AG04449 (cell line): ENCODE measurements at regions not wholly inside any gene's neighbourhood (a gene's known extent, or its start where the extent isn't known, plus 50 kb on each side); places are given as distances from the start of the nearest gene placed in this dataset.

Experiments used
- CTCF ChIA-PET: fragments of 350-600 bp; formaldehyde crosslinking; extraction: SDS; loops from one replicate; lab custom pipeline; 2021; ENCODE audit warnings: antibody characterized with exemption; lab: Yijun Ruan, JAX
- POLR2A ChIA-PET: fragments of 400-600, 350-600 bp; formaldehyde crosslinking; extraction: SDS; loops from one replicate; lab custom pipeline; 2020; ENCODE audit warnings: antibody characterized with exemption, inconsistent platforms; lab: Yijun Ruan, JAX
- DNase-seq: peaks from one replicate; pipeline ENCODE4 v3.0.0-alpha.2; 2010; ENCODE audit warnings: low read depth, low spot score
- H3K4me3 ChIP-seq: 2 replicates; pipeline ENCODE4 v1.5.1; 2011; ENCODE audit warnings: low read depth, mild to moderate bottlenecking, control low read depth, low read length
- CTCF ChIP-seq: IDR thresholded peaks from one replicate; pipeline ENCODE4 v1.5.1; 2011; ENCODE audit warnings: mild to moderate bottlenecking, moderate library complexity, low read length, control low read depth, inconsistent platforms; ENCODE audit not compliant: insufficient read depth; ENCODE audit errors: missing control alignments

GRCh38 chr13:111663505-111663904 lies 343.1 kb downstream of the TEX29 start:
- POLR2A ChIA-PET: no interaction called here
- CTCF ChIA-PET: no interaction called here
- no peak overlapping the region for H3K4me3 ChIP-seq
- no peak for TF ChIP-seq CTCF
- no peak for DNase-seq

GRCh38 chr13:111663953-111664421 lies 343.5 kb downstream of the TEX29 start:
- DNase-seq: no peak
- CTCF ChIA-PET: no interaction called here
- no peak overlapping the region for H3K4me3 ChIP-seq
- POLR2A ChIA-PET: no interaction called here
- no peak for TF ChIP-seq CTCF

- ChIA-PET POLR2A (no interaction called here), CTCF (no interaction called here)
- DNase-seq: no peak
- no peak overlapping the region for H3K4me3 ChIP-seq
- no peak for TF ChIP-seq CTCF
These were observed 344.3 kb downstream of the TEX29 start for GRCh38 chr13:111664696-111665095.

GRCh38 chr13:111665691-111666095 lies 345.3 kb downstream of the TEX29 start:
- POLR2A ChIA-PET: no interaction called here
- CTCF ChIA-PET: no interaction called here
- no peak overlapping the region for H3K4me3 ChIP-seq
- no peak for TF ChIP-seq CTCF
- DNase-seq: no peak

GRCh38 chr13:111666164-111666776 lies 345.8 kb downstream of the TEX29 start:
- POLR2A ChIA-PET: no interaction called here
- TF ChIP-seq CTCF: no peak
- CTCF ChIA-PET: no interaction called here
- no peak for DNase-seq
- no peak overlapping the region for H3K4me3 ChIP-seq

- no peak for TF ChIP-seq CTCF
- no peak overlapping the region for H3K4me3 ChIP-seq
- no peak for DNase-seq
- CTCF ChIA-PET: no interaction called here
- POLR2A ChIA-PET: no interaction called here
These were observed 347.3 kb downstream of the TEX29 start for GRCh38 chr13:111667757-111668156.
